ENCODE measurements at regions not wholly inside any gene's neighbourhood (a gene's known extent, or its start where the extent isn't known, plus 50 kb on each side); places are given as distances from the start of the nearest gene placed in this dataset.

GRCh38 chr16:35543486-35543885 is 2084.1 kb downstream of the TP53TG3F start:
- POLR2A ChIA-PET = no interaction called here
- Histone ChIP-seq H3K27me3 (ENCODE audit: control insufficient read depth, insufficient read depth, low read length) (no peaks in the 10 kb centered on the region), H3K27ac (ENCODE audit: low read length) (no peak overlapping the region), H3K36me3 (ENCODE audit: control insufficient read depth, insufficient read depth, low read length) (no peaks in the 10 kb centered on the region), H3K9me3 (ENCODE audit: control insufficient read depth, insufficient read depth, low read depth, low read length) (no peaks in the 10 kb centered on the region), H3K4me3 (ENCODE audit: low read depth in 2 of 2, low read length in 2 of 2) (no peak overlapping the region), H3K4me1 (ENCODE audit: control insufficient read depth, insufficient read depth, low read length) (no peaks in the 10 kb centered on the region)
- CTCF ChIA-PET = no interaction called here
- intact Hi-C loops (cut with micrococcal nuclease; ENCODE audit: unreplicated experiment) = loop anchor here (10.0 kb wide), 1 partner anchor 59 kb away; no protein-coding TSS in a partner anchor
- ATAC-seq (no peak), DNase-seq (ENCODE audit: low read depth, low spot score) (no peak)
- BruUV-seq (replicated peaks) = no TSS peak
- TF ChIP-seq SIN3A (IDR thresholded peaks at IDR 0.05; ENCODE audit: borderline replicate concordance, insufficient read depth, low read depth, low read length) (no peak), TCF7L2 (IDR thresholded peaks at IDR 0.05; ENCODE audit: low read depth, low read length) (no peak), POLR2AphosphoS5 (IDR thresholded peaks at IDR 0.05; ENCODE audit: low read depth, low read length) (no peak)
- TF ChIP-seq, protein P1, sequence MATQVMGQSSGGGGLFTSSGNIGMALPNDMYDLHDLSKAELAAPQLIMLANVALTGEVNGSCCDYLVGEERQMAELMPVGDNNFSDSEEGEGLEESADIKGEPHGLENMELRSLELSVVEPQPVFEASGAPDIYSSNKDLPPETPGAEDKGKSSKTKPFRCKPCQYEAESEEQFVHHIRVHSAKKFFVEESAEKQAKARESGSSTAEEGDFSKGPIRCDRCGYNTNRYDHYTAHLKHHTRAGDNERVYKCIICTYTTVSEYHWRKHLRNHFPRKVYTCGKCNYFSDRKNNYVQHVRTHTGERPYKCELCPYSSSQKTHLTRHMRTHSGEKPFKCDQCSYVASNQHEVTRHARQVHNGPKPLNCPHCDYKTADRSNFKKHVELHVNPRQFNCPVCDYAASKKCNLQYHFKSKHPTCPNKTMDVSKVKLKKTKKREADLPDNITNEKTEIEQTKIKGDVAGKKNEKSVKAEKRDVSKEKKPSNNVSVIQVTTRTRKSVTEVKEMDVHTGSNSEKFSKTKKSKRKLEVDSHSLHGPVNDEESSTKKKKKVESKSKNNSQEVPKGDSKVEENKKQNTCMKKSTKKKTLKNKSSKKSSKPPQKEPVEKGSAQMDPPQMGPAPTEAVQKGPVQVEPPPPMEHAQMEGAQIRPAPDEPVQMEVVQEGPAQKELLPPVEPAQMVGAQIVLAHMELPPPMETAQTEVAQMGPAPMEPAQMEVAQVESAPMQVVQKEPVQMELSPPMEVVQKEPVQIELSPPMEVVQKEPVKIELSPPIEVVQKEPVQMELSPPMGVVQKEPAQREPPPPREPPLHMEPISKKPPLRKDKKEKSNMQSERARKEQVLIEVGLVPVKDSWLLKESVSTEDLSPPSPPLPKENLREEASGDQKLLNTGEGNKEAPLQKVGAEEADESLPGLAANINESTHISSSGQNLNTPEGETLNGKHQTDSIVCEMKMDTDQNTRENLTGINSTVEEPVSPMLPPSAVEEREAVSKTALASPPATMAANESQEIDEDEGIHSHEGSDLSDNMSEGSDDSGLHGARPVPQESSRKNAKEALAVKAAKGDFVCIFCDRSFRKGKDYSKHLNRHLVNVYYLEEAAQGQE (IDR thresholded peaks at IDR 0.05; ENCODE audit: insufficient read depth in 1 of 2, low read depth in 2 of 2, low read length in 1 of 2) = no peak
- TF ChIP-seq, protein P2, sequence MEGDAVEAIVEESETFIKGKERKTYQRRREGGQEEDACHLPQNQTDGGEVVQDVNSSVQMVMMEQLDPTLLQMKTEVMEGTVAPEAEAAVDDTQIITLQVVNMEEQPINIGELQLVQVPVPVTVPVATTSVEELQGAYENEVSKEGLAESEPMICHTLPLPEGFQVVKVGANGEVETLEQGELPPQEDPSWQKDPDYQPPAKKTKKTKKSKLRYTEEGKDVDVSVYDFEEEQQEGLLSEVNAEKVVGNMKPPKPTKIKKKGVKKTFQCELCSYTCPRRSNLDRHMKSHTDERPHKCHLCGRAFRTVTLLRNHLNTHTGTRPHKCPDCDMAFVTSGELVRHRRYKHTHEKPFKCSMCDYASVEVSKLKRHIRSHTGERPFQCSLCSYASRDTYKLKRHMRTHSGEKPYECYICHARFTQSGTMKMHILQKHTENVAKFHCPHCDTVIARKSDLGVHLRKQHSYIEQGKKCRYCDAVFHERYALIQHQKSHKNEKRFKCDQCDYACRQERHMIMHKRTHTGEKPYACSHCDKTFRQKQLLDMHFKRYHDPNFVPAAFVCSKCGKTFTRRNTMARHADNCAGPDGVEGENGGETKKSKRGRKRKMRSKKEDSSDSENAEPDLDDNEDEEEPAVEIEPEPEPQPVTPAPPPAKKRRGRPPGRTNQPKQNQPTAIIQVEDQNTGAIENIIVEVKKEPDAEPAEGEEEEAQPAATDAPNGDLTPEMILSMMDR (IDR thresholded peaks at IDR 0.05) = no peak
- in situ Hi-C loops (cut with HindIII; ENCODE audit: low pct_unique_long_range_greater_than_20kb, low sequenced_read_pairs) = no loop called here

DNA sequence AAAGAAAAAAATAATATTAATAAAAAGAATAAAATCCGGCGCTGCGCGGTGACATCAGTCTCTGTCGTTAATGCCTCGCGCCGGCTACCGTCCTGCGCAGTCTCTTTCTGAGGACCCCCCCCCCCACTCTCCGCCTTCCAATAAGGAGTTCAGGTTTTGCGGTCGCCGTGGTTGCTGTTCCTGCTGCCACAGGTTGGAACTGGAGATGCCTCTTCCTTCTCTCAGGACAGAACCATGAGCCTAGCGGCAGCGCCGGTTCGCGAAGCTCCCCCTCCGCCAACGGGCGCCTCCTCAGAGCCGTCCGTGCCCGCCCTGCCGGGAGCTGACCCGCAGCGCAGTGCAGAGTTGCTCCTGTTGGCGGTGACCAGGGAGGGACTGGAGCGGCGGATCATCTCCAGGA is 2093.4 kb downstream of the TP53TG3F start:
- no peaks in the 10 kb centered on the region for H3K27me3 ChIP-seq (ENCODE audit: control insufficient read depth, insufficient read depth, low read length)
- no peak overlapping the region for H3K27ac ChIP-seq (ENCODE audit: low read length)
- ATAC-seq = no peak
- TF ChIP-seq, protein P1 (IDR thresholded peaks at IDR 0.05; ENCODE audit: insufficient read depth in 1 of 2, low read depth in 2 of 2, low read length in 1 of 2) = no peak
- TF ChIP-seq TCF7L2 (IDR thresholded peaks at IDR 0.05; ENCODE audit: low read depth, low read length) (no peak), SIN3A (IDR thresholded peaks at IDR 0.05; ENCODE audit: borderline replicate concordance, insufficient read depth, low read depth, low read length) (no peak), POLR2AphosphoS5 (IDR thresholded peaks at IDR 0.05; ENCODE audit: low read depth, low read length) (no peak)
- TF ChIP-seq, protein P2 (IDR thresholded peaks at IDR 0.05) = no peak
- in situ Hi-C loops (cut with HindIII; ENCODE audit: low pct_unique_long_range_greater_than_20kb, low sequenced_read_pairs) = no loop called here
- H3K36me3 ChIP-seq (ENCODE audit: control insufficient read depth, insufficient read depth, low read length) = no peaks in the 10 kb centered on the region
- BruUV-seq (replicated peaks) = no TSS peak
- CTCF ChIA-PET = no interaction called here
- peak overlapping the region in 1 of 2 experiments; percentile 28; a peak in 1 of 4 replicates for H3K4me3 ChIP-seq (ENCODE audit: low read depth in 2 of 2, low read length in 2 of 2)
- intact Hi-C loops (cut with micrococcal nuclease; ENCODE audit: unreplicated experiment) = no loop called here
- H3K9me3 ChIP-seq (ENCODE audit: control insufficient read depth, insufficient read depth, low read depth, low read length) = no peaks in the 10 kb centered on the region
- H3K4me1 ChIP-seq (ENCODE audit: control insufficient read depth, insufficient read depth, low read length) = no peaks in the 10 kb centered on the region
- no peak for DNase-seq (ENCODE audit: low read depth, low spot score)
- POLR2A ChIA-PET = no interaction called here

All from Panc1 (cell line).